ENCODE measurements at regions not wholly inside any gene's neighbourhood (a gene's known extent, or its start where the extent isn't known, plus 50 kb on each side); places are given as distances from the start of the nearest gene placed in this dataset.
"Not testable (repeated sequence)": the region's sequence is repeated elsewhere in the genome, so short reads cannot be mapped to it uniquely, and the experiment has no call there.

DNA sequence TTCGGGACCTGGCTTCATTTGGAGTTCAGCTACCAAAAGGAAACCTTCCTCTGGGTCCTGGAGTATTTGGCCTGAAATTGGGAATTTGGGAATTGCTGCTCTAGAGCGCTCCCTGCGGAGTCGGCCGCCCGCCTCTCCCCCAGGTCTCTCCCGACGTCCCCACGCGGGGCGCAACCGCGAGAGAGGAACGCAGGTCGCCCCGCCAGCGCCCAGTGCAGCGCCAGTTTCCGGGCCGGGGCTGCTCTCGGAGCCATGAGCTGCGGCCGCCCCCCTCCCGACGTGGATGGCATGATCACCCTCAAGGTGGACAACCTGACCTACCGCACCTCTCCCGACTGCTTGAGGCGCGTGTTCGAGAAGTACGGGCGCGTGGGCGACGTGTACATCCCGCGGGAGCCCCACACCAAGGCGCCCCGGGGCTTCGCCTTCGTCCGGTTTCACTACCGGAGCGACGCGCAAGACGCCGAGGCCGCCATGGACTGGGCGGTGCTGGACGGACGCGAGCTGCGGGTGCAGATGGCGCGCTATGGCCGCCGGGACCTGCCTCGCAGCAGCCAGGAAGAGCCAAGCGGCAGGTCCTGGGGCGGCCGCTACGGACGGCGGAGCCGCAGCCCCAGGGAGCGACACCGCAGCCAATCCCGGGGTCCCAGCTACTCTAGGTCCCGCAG is 529.2 kb downstream of the TNS3 start:
- DNase-seq (ENCODE audit: extremely low spot score, insufficient read length, low read depth); FAIRE-seq: not testable (repeated sequence)

DNA sequence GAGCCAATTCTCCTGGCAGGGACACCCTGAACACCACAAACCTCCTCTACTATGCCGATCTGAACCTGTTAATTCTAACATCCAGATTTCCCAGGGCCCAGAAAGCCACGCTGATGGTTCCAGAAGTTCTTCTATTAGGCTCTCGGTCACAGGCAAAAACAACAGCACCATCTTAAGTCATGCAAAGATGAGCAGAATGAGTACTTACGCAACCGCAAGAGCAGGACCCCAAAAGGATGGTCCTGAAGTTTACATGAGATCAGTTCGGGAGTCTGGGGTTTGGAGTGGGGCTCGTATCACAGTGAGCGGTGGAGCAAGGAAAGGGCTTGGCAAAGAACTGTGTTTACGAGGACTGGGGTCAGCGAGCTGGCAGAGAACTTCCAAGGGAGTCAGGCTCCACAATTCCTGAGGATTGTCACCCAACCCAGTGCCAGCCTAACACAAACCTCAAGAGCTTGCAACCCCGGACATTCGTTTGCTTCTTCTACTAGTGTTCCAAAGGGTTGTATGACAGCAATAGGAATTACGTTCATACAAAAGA is 532.6 kb downstream of the TNS3 start:
- FAIRE-seq = no peak
- DNase-seq (ENCODE audit: extremely low spot score, insufficient read length, low read depth) = no peak

DNA sequence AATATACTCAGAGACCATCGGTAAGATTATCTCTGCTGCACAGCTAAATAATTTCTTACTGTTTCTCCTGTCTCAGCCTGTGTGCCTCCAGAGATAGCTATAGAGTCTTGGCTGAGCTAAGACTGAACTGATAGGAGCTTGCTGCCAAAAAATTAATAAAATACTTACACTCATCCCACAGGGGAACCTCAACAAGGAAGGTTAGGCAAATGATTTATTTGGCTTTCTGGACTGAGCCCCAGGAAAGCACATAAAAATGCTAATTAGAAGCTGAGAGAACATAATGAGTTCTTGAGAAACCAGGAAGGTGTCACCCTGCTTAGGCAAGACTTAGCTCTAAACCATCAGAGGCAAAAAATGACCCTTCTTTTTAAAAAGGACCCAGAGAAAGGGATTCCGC is 534.5 kb downstream of the TNS3 start:
- DNase-seq (ENCODE audit: extremely low spot score, insufficient read length, low read depth) = no peak
- FAIRE-seq = no peak

GRCh38 chr7:47046949-47047348 is 535.0 kb downstream of the TNS3 start:
- FAIRE-seq = no peak
- DNase-seq (ENCODE audit: extremely low spot score, insufficient read length, low read depth) = no peak

- no peak for FAIRE-seq
- no peak for DNase-seq (ENCODE audit: extremely low spot score, insufficient read length, low read depth)
These were observed 536.5 kb downstream of the TNS3 start for GRCh38 chr7:47045207-47046051.

GRCh38 chr7:47044625-47045024 is 537.3 kb downstream of the TNS3 start:
- FAIRE-seq (no peak), DNase-seq (ENCODE audit: extremely low spot score, insufficient read length, low read depth) (no peak)

DNA sequence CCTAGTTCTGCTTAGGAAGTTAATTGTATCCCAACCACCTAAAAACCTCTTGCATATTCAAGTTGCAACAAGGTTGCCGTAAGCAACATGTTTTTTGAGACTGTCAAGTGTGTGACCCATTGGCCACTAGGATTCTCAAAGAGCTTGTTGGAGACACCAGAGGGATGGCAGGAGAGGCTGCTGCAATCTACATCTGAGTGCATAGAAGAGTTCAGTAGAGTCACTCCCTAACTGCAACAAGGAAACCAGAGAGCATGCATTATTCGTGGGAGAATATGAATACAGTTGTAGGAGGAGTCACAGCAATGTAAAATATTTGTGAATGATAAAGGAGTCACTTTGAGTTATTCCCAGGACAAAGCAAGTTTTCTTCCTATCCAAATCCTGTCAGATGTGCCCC is 538.6 kb downstream of the TNS3 start:
- FAIRE-seq = no peak

DNA sequence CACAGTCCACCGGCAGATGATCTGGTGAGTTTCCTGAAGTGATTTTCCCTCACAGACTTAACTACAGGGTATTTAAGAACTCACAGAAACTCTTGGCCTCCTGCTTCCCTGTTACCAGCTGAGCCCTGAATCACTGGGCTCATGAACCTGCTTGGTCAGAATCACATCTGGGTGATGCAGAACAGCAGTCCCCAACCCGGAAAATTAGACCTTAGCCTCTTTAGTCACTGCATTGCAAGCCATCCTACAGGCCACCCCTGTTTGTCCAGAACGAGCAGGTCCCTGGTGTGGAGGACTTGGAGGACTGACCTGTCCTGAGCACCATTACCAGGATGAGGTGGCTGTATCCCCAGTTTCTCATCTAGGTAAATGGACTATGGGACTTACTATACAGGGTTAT is 539.2 kb downstream of the TNS3 start:
- FAIRE-seq (no peak), DNase-seq (ENCODE audit: extremely low spot score, insufficient read length, low read depth) (no peak)

More for the DNA sequence above, 538.6 kb downstream of the TNS3 start:
- no peak for DNase-seq (ENCODE audit: extremely low spot score, insufficient read length, low read depth)

- FAIRE-seq (no peak), DNase-seq (ENCODE audit: extremely low spot score, insufficient read length, low read depth) (no peak)
These were observed 541.0 kb downstream of the TNS3 start for GRCh38 chr7:47040795-47041347.

DNA sequence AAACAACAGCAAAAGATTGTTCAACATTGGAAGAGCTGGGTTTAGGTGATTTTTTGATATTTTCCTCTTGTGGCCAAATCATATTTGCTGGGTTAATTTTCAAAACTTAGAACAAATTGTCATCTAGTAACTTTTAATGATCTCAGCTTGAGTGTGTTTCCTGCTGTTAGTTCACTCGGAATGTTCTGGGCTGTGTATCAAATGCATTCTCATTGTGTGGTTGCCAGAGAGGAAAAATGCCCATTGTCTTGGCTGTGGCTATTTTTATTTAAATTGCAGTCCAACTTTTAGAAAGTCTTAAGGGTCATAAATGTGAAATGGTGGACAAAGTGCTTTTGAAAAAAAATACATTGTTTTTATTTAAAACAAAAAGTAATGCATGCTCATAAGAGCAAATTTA is 542.0 kb downstream of the TNS3 start:
- DNase-seq (ENCODE audit: extremely low spot score, insufficient read length, low read depth) (no peak), FAIRE-seq (no peak)

DNA sequence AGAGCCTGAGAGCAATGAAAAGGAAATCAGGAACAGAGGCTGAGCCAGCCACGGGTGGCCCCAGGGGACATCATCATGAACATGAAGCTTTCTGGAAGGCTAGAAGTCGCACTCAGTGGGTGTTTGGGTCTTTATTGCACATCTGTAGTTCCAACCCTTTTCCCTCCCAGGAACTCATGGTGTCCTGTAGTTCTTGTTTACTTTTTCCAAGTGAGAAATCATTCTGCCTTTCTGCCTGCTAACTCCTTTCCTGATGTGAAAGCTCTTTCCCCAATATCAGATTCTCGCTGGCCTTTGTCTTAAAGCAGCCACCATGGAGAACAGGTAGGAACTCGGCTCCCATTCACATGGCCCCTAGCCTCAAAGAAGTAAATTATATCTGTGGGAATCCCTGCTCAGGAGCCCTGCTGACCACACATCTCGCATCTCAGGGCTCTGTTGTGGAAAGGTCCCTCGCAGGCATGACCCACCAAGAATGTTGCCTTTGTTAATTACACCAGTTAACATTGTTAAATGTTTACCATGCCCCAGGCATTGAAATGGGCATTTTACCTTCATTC is 542.7 kb downstream of the TNS3 start:
- FAIRE-seq (no peak), DNase-seq (ENCODE audit: extremely low spot score, insufficient read length, low read depth) (no peak)

DNA sequence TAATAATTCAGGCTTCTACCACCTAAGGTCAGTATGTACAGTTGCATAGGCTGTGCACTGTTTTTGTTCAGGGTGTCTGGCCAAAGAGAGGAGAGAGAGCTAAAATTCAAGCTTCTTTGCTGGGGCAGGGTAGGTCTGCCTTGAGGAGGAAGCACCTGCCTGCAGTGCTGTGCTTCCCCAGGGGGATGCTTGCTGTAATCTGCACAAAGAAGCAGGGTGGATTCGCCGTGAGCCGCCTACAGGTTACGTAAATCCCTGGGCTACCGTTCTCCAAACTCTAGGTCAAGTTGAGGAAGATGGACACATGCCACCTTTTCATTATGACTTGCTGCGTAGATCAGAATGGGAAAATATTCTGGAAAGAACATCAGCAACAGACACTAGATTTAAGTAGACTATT is 543.3 kb downstream of the TNS3 start:
- DNase-seq (ENCODE audit: extremely low spot score, insufficient read length, low read depth) (no peak), FAIRE-seq (no peak)

- FAIRE-seq (no peak), DNase-seq (ENCODE audit: extremely low spot score, insufficient read length, low read depth) (no peak)
These were observed 544.3 kb downstream of the TNS3 start for GRCh38 chr7:47037607-47038006.

DNA sequence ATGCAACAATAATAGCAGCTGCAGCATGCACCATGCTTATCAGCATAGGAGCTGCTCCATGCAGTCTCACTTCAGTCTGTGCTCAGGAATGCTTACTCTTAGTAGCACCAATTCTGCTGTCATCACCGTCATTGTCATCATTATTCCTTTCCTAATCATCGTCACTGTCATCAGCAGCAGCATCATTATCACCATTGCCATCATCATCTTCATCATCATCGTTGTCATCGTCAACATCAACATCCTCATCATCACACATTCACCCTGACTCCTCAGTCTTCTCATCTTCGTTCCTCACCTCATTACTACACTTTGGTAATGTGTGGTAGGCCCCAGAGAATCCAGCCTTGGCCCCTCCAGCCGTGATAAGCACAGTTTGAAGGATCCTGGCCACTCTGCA is 545.0 kb downstream of the TNS3 start:
- FAIRE-seq = no peak
- DNase-seq (ENCODE audit: extremely low spot score, insufficient read length, low read depth) = no peak

- DNase-seq (ENCODE audit: extremely low spot score, insufficient read length, low read depth) (no peak), FAIRE-seq (no peak)
These were observed 546.4 kb downstream of the TNS3 start for GRCh38 chr7:47035522-47035921.

DNA sequence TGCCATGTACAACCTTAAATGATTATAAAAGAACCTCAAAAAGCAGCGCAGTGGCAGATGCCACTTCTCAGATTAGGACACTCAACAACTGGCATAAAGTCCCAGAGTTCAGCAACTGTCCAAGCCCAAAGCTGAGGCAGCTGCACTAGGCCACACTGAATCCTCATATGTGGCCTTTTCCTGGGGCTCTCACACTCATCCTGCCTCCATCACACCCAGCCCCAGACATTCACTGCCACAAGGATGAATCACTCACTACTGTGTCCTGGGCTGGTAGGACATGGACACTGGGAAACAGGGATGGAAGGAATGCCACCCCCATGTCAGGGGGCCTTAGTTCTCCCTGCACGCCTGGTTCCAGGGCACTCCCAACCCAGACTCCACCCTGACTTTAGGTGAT is 547.7 kb downstream of the TNS3 start:
- no peak for FAIRE-seq
- DNase-seq (ENCODE audit: extremely low spot score, insufficient read length, low read depth) = no peak

DNA sequence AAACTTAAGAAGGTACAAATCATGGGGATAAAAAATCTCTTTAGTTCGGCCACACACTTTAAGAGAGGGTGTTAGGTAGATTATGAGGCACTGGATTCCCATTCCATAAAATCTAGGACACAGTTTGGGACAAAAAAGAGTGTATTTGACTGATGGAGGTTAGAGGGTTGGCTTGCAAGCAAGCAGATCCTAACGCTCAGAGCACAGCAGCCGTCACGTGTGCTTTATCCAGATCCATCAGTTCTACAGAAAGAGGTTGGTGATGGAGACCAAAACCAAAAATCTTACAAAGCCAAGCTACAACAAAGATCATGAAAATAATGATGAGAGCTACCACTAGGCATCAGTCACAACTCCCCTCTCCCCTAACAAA is 549.4 kb downstream of the TNS3 start:
- no peak for FAIRE-seq

DNA sequence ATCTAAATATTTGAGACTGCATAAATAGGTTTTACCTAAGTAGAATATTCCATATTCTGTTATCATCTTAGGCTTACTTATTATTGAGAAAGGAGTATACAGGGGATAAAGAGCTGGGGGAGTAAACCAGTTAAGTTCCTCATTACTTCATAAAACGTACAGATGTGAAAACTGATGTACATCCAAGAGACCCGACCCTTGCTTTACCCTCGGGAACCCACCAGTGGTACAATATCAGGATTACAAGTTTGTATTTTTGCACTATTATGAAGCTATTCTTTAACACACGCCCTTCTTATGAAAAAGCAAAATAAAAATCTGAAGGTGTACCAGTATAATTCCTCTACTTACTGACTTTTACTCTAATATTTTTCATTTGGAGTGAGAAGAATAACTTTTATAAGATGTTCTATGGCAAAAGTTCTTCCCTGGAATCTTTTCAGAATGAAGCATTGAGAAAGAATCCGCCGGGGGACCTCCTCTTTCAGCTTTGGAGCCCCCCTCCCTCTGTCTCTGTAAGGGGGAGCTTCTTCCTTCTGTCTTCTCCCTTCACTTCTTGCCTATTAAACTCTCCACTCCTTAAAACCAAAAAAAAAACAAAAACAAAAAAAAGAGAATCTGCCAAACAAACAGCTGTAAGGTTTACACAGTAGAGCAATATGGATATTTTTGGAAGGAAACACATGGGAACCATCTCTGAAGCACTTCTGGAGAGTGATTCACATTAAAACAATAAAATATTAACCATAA is 550.0 kb downstream of the TNS3 start:
- no peak for FAIRE-seq

More for the DNA sequence above, 549.4 kb downstream of the TNS3 start:
- no peak for DNase-seq (ENCODE audit: extremely low spot score, insufficient read length, low read depth)

GRCh38 chr7:47028284-47028683 is 553.6 kb downstream of the TNS3 start:
- no peak for DNase-seq (ENCODE audit: extremely low spot score, insufficient read length, low read depth)
- no peak for FAIRE-seq

More for the DNA sequence above, 550.0 kb downstream of the TNS3 start:
- DNase-seq (ENCODE audit: extremely low spot score, insufficient read length, low read depth) = no peak

DNA sequence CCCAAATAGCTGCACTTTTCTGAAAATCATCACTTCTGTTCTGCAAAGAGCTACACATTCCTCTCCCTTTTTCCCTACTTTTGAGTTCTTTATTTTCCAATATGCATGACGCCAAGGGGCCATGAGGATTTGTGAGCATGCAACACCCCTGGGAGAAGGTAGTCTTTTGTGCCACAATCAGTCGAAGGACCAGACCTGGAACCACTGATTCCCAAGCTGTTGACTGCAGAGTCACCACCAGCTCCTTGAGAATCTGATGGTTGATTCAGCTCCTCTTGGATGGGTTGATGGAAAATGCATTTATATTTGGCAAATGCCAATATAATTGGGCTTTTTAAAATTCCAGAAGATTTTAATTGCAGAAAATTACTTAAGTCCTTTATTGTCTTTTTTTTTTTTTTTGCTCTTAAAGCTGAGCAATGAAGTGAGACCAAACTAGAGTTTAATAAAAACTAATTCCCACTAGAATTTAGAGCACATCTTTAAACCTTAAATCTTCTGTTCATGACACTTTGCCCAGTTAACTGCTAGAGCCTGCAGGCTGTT is 554.1 kb downstream of the TNS3 start:
- DNase-seq (ENCODE audit: extremely low spot score, insufficient read length, low read depth) (no peak), FAIRE-seq (no peak)

All from GM18507 (cell line).